H9 (cell line): ENCODE measurements at regions not wholly inside any gene's neighbourhood (a gene's known extent, or its start where the extent isn't known, plus 50 kb on each side); places are given as distances from the start of the nearest gene placed in this dataset.

Experiments
- DNase-seq: peaks from one replicate; pipeline ENCODE4 v3.0.0-alpha.2; 2017
- H2AFZ ChIP-seq: one replicate; pipeline ENCODE4 v1.6.1; 2013; ENCODE audit warnings: mild to moderate bottlenecking, low read length, control low read depth, moderate library complexity
- H2AK5ac ChIP-seq: 2 replicates; pipeline ENCODE4 v1.6.1; 2013; ENCODE audit warnings: low read length, control low read depth, mixed read lengths; ENCODE audit not compliant: insufficient read length
- H2BK120ac ChIP-seq: one replicate; pipeline ENCODE4 v1.6.1; 2013; ENCODE audit warnings: low read depth, mild to moderate bottlenecking, low read length, control low read depth, inconsistent platforms; ENCODE audit not compliant: poor library complexity, severe bottlenecking
- H2BK12ac ChIP-seq: 2 replicates; pipeline ENCODE4 v1.6.1; 2013; ENCODE audit warnings: low read length, control low read depth, mixed read lengths, low read depth; ENCODE audit not compliant: insufficient read length
- H2BK15ac ChIP-seq: 2 replicates; pipeline ENCODE4 v1.6.1; 2013; ENCODE audit warnings: low read depth, low read length, control low read depth
- H2BK20ac ChIP-seq: one replicate; pipeline ENCODE4 v1.6.1; 2013; ENCODE audit warnings: low read depth, mild to moderate bottlenecking, low read length, control low read depth, inconsistent platforms; ENCODE audit not compliant: poor library complexity, severe bottlenecking
- H2BK5ac ChIP-seq: 2 replicates; pipeline ENCODE4 v1.6.1; 2013; ENCODE audit warnings: low read length, control low read depth, mixed read lengths; ENCODE audit not compliant: insufficient read length
- H3K14ac ChIP-seq: 2 replicates; pipeline ENCODE4 v1.6.1; 2013; ENCODE audit warnings: low read length, control low read depth; ENCODE audit not compliant: insufficient read depth
- H3K18ac ChIP-seq: 2 replicates; pipeline ENCODE4 v1.6.1; 2013; ENCODE audit warnings: low read depth, mild to moderate bottlenecking, mixed read lengths, low read length, control low read depth; ENCODE audit not compliant: insufficient read length
- H3K23ac ChIP-seq: 2 replicates; pipeline ENCODE4 v1.6.1; 2013; ENCODE audit warnings: low read length, control low read depth, mixed read lengths, low read depth; ENCODE audit not compliant: insufficient read length
- H3K23me2 ChIP-seq: 2 replicates; pipeline ENCODE4 v1.6.1; 2013; ENCODE audit warnings: low read depth, mild to moderate bottlenecking, mixed read lengths, low read length, control low read depth; ENCODE audit not compliant: insufficient read length, poor library complexity, severe bottlenecking
- H3K27ac ChIP-seq: 2 replicates; pipeline ENCODE4 v1.5.1; 2013; ENCODE audit warnings: low read length, control low read depth, mixed read lengths, low read depth; ENCODE audit not compliant: insufficient read length
- H3K27me3 ChIP-seq: 2 replicates; pipeline ENCODE4 v1.6.1; 2013; ENCODE audit warnings: low read length, control low read depth, inconsistent platforms; ENCODE audit not compliant: insufficient read depth
- H3K4ac ChIP-seq: 2 replicates; pipeline ENCODE4 v1.6.1; 2013; ENCODE audit warnings: low read depth, mild to moderate bottlenecking, control low read depth, inconsistent platforms, low read length, moderate library complexity
- H3K4me1 ChIP-seq: 2 replicates; pipeline ENCODE4 v1.6.1; 2013; ENCODE audit warnings: low read length, control low read depth, inconsistent platforms; ENCODE audit not compliant: insufficient read depth
- H3K4me2 ChIP-seq: 2 replicates; pipeline ENCODE4 v1.6.1; 2013; ENCODE audit warnings: low read length, control low read depth, mixed read lengths; ENCODE audit not compliant: insufficient read length, insufficient read depth
- H3K56ac ChIP-seq: 2 replicates; pipeline ENCODE4 v1.6.1; 2013; ENCODE audit warnings: low read depth, mild to moderate bottlenecking, mixed read lengths, low read length, control low read depth; ENCODE audit not compliant: insufficient read length
- H3K79me1 ChIP-seq: 2 replicates; pipeline ENCODE4 v1.6.1; 2013; ENCODE audit warnings: low read depth, mild to moderate bottlenecking, moderate library complexity, low read length, control low read depth, inconsistent platforms; ENCODE audit not compliant: insufficient read depth, poor library complexity, severe bottlenecking
- H3K79me2 ChIP-seq: 2 replicates; pipeline ENCODE4 v1.6.1; 2013; ENCODE audit warnings: low read length, control low read depth, inconsistent platforms; ENCODE audit not compliant: insufficient read depth
- H3K9ac ChIP-seq: 2 replicates; pipeline ENCODE4 v1.6.1; 2013; ENCODE audit warnings: low read length, control low read depth, mixed read lengths; ENCODE audit not compliant: insufficient read length; ENCODE audit errors: extremely low read depth
- H3K9me3 ChIP-seq: one replicate; pipeline ENCODE4 v1.6.1; 2013; ENCODE audit warnings: low read depth, low read length, inconsistent platforms; ENCODE audit not compliant: control insufficient read depth
- H3T11ph ChIP-seq: one replicate; pipeline ENCODE4 v1.6.1; 2013; ENCODE audit warnings: mild to moderate bottlenecking, low read length, control low read depth, inconsistent platforms
- H4K20me1 ChIP-seq: one replicate; pipeline ENCODE4 v1.6.1; 2013; ENCODE audit not compliant: control insufficient read depth, insufficient read length, insufficient read depth
- H4K5ac ChIP-seq: 2 replicates; pipeline ENCODE4 v1.6.1; 2013; ENCODE audit warnings: low read depth, mild to moderate bottlenecking, mixed read lengths, low read length, control low read depth; ENCODE audit not compliant: insufficient read length
- H4K8ac ChIP-seq: replicated peaks from 2 replicates; pipeline ENCODE4 v1.6.1; 2013; ENCODE audit warnings: low read length, control low read depth, mixed read lengths, low read depth; ENCODE audit not compliant: insufficient read length
- H4K91ac ChIP-seq: 2 replicates; pipeline ENCODE4 v1.6.1; 2013; ENCODE audit warnings: low read depth, mild to moderate bottlenecking, moderate library complexity, mixed read lengths, low read length, control low read depth; ENCODE audit not compliant: insufficient read length
- H3K27ac Mint-ChIP-seq, 3 experiments: 2 replicates in 2 of 3; 3 replicates in 1 of 3; pipeline ENCODE4 v1.8.0; 2020 to 2021; ENCODE audit warnings: mixed read lengths in 3 of 3, mild to moderate bottlenecking in 1 of 3, moderate library complexity in 1 of 3
- H3K27me3 Mint-ChIP-seq: 2 replicates; pipeline ENCODE4 v1.8.0; 2021; ENCODE audit warnings: low read depth, mild to moderate bottlenecking, moderate library complexity, mixed read lengths
- H3K36me3 Mint-ChIP-seq, 3 experiments: 2 replicates in 2 of 3; 3 replicates in 1 of 3; pipeline ENCODE4 v1.8.0; 2020 to 2021; ENCODE audit warnings: low read depth in 3 of 3, mixed read lengths in 3 of 3; ENCODE audit not compliant: insufficient read depth in 1 of 3
- H3K4me1 Mint-ChIP-seq, 2 experiments: 2 replicates each; pipeline ENCODE4 v1.8.0; 2020; ENCODE audit warnings: mixed read lengths in 2 of 2
- H3K4me3 Mint-ChIP-seq, 2 experiments: 2 replicates in 1 of 2; 3 replicates in 1 of 2; pipeline ENCODE4 v1.8.0; 2020 to 2021; ENCODE audit warnings: mild to moderate bottlenecking in 2 of 2, mixed read lengths in 2 of 2, moderate library complexity in 1 of 2
- H3K9me3 Mint-ChIP-seq, 2 experiments: 2 replicates in 1 of 2; 3 replicates in 1 of 2; pipeline ENCODE4 v1.8.0; 2020; ENCODE audit warnings: mild to moderate bottlenecking in 2 of 2, mixed read lengths in 2 of 2, moderate library complexity in 1 of 2
- WGBS: extraction: QIAGEN DNeasy Blood & Tissue Kit; methylation state at CpG from one replicate; pipeline ENCODE4 v1.1.7; 2013; ENCODE audit warnings: missing lambda C conversion rate, low lambda C conversion rate, mixed read lengths; ENCODE audit not compliant: insufficient read length; ENCODE audit errors: extremely low coverage; 5-methylcytosine and 5-hydroxymethylcytosine counted together
- TF ChIP-seq, protein P1 (sequence below): fragments of 200-600 bp; sonication (generic); conservative IDR thresholded peaks from 3 replicates; pipeline ENCODE4 v1.8.0; 2021; ENCODE audit warnings: antibody characterized with exemption, mild to moderate bottlenecking

DNA sequence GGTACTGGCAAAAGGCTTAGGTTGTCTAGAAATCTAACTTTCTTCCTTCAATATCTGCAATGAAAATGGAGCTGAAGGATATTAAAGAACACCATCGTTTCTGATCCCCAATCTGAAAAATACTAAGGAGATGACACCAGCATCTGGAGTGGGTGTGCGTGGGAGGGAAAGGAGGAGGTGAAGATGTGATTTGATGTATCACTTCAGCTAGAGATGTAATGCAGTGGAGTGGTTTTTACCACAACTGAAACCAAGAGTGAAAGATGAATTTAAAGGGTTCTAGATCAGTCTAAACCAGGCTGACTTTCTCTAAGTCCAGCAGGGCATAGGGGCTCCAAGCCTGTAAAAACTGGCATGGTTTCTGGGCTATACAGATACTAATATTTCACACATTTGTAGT, 148.4 kb downstream of the AKAP11 start:
- no peak overlapping the region for H3K4ac ChIP-seq
- no peak overlapping the region for H3K27ac ChIP-seq
- H3K18ac ChIP-seq, result no peak overlapping the region
- no peaks in the 10 kb centered on the region for H3K23me2 ChIP-seq
- no peak overlapping the region for H3K9ac ChIP-seq
- H3K27me3 ChIP-seq, result no peaks in the 10 kb centered on the region
- Mint-ChIP-seq H3K36me3 (peaks cover 4 to 20% (median 9%) of the 10 kb centered on the region in 3 experiments), H3K27me3 (no peaks in the 10 kb centered on the region; the same call in 1 of the 2 replicates), H3K9me3 (peaks cover 14 to 18% of the 10 kb centered on the region in 2 experiments), H3K4me3 (no peak overlapping the region), H3K4me1 (peaks cover 3 to 4% of the 10 kb centered on the region in 2 experiments; a peak in 1 of 4 replicates), H3K27ac (no peak overlapping the region)
- H3K23ac ChIP-seq, result no peak overlapping the region
- no peaks in the 10 kb centered on the region for H3K79me2 ChIP-seq
- H3K14ac ChIP-seq, result no peak overlapping the region
- no peak overlapping the region for H3T11ph ChIP-seq
- no peak overlapping the region for H3K4me2 ChIP-seq
- H3K79me1 ChIP-seq, result no peaks in the 10 kb centered on the region
- H4K20me1 ChIP-seq, result no peaks in the 10 kb centered on the region
- H4K5ac ChIP-seq, result no peak overlapping the region
- no peaks in the 10 kb centered on the region for H3K4me1 ChIP-seq
- H2BK120ac ChIP-seq, result no peak overlapping the region
- H2AK5ac ChIP-seq, result no peak overlapping the region
- no CpG with 5 or more reads among the region's 2 CpGs for WGBS
- H2BK20ac ChIP-seq, result no peak overlapping the region
- no peak overlapping the region for H2BK15ac ChIP-seq
- H2BK5ac ChIP-seq, result no peak overlapping the region
- no peak overlapping the region for H2AFZ ChIP-seq
- H4K8ac ChIP-seq, result no peak overlapping the region
- no peak overlapping the region for H4K91ac ChIP-seq
- H3K9me3 ChIP-seq, result peaks cover 5% of the 10 kb centered on the region
- no peak overlapping the region for H2BK12ac ChIP-seq
- TF ChIP-seq, protein P1, sequence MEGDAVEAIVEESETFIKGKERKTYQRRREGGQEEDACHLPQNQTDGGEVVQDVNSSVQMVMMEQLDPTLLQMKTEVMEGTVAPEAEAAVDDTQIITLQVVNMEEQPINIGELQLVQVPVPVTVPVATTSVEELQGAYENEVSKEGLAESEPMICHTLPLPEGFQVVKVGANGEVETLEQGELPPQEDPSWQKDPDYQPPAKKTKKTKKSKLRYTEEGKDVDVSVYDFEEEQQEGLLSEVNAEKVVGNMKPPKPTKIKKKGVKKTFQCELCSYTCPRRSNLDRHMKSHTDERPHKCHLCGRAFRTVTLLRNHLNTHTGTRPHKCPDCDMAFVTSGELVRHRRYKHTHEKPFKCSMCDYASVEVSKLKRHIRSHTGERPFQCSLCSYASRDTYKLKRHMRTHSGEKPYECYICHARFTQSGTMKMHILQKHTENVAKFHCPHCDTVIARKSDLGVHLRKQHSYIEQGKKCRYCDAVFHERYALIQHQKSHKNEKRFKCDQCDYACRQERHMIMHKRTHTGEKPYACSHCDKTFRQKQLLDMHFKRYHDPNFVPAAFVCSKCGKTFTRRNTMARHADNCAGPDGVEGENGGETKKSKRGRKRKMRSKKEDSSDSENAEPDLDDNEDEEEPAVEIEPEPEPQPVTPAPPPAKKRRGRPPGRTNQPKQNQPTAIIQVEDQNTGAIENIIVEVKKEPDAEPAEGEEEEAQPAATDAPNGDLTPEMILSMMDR, result no peak
- no peak overlapping the region for H3K56ac ChIP-seq
- DNase-seq, result no peak
